RKO (cell line): ENCODE measurements at regions not wholly inside any gene's neighbourhood (a gene's known extent, or its start where the extent isn't known, plus 50 kb on each side); places are given as distances from the start of the nearest gene placed in this dataset.
"Not testable (repeated sequence)": the region's sequence is repeated elsewhere in the genome, so short reads cannot be mapped to it uniquely, and the experiment has no call there.

ENCODE experiments used
- DNase-seq: peaks from one replicate; pipeline ENCODE4 v3.0.0-alpha.2; 2016; ENCODE audit warnings: low spot score

DNA sequence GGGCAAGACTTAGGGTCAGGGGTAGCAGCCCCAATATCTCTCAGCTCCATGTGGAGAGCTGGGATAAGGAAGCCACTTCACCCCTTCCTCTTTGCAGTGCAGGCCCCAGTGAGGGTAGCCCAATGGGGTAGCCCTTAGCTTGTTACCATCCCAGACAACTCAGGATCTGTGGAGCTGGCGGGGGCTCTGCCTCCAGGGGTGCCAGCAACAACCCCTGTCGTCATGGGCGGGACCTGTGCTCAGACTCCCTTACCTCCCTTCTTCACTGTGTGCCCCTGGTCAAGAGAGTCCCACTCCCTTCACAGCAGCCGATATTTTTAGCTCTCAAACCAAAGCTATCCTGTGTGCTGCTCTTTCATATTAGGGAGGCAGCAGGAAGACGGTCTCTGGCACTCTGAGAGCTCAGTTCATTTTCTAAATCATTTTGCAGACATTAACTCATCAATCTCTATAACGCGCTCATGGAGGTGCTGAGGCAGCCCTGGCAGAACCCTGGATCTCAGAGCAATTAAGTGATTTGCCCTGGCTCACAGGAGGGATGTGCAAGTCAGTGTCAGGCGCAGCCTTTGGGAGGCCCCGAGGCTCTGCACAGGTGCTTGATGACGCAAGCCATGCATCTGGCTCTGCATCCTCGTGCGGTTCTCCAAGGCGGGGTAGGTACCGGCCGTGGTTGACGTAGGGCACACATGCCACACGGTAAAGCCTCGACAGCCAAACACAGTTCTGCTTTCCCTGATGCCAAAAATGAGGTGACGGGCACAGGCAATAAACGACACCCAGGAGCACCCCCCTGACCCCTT lies 357.6 kb downstream of the SHANK2 start:
- no peak for DNase-seq

- DNase-seq: no peak
Observed at GRCh38 chr11:70895366-70895670, 357.1 kb downstream of the SHANK2 start.

DNA sequence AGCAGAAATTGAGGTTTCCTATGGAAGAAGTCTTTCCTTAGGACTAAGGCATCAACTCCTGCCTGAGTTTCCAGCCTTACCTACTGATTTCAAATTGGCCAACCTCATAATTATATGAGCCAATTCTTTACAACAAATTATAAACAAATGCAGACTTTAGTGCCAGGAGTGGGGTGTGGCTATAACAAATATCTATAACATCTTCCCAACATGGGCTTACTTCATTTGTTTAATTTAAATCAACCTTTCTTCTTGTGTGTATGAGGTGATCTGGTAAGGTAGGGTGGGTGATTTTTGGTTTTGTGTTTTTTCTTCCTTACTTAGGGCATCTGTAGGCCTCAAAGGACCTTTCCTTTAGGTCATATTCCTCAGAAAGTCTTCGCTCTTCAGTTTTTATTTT lies 354.9 kb downstream of the SHANK2 start:
- DNase-seq: no peak

- DNase-seq: no peak
Observed at GRCh38 chr11:70899616-70900015, 352.8 kb downstream of the SHANK2 start.

- no peak for DNase-seq
Observed at GRCh38 chr11:70900540-70900939, 351.8 kb downstream of the SHANK2 start.

GRCh38 chr11:70901951-70902521 lies 350.3 kb downstream of the SHANK2 start:
- peak; percentile 8 for DNase-seq

DNA sequence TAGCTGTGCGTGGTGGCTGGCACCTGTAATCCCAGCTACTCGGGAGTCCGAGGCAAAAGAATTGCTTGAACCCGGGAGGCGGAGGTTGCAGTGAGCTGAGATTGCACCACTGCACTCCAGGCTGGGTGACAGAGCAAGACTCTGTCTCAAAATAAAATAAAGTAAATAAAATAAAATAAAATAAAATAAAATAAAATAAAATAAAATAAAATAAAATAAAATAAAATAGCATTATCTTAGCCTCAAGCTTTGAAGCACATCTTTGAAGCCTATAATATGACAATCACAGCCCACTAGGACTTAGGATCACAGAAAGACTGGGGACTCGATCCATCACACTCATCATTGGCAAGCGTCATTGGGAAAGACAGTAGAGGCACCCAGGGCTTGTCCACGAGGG lies 349.1 kb downstream of the SHANK2 start:
- not testable (repeated sequence) for DNase-seq

- DNase-seq: no peak
Observed at GRCh38 chr11:70906101-70906500, 346.3 kb downstream of the SHANK2 start.

DNA sequence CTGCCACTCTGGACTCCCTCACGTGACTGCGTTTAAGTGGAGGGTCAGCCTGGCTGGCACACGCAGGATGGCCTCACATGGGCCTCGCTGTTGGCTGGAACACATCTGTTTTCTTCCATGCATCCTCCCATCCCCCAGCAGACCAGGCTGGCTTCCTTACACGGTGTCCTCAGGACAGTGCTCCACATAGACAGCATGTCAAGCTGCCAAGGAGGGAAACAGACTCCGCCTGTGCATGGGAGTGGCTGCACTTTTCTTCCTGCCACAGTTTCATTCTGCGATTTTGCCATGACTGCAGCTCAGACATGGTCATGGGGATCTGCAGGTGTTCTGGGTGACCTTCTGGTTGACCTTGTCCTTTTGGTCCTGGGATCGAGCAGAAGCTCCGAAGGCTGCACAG lies 344.2 kb downstream of the SHANK2 start:
- DNase-seq: no peak

- no peak for DNase-seq
Observed at GRCh38 chr11:70910835-70911234, 341.5 kb downstream of the SHANK2 start.

DNA sequence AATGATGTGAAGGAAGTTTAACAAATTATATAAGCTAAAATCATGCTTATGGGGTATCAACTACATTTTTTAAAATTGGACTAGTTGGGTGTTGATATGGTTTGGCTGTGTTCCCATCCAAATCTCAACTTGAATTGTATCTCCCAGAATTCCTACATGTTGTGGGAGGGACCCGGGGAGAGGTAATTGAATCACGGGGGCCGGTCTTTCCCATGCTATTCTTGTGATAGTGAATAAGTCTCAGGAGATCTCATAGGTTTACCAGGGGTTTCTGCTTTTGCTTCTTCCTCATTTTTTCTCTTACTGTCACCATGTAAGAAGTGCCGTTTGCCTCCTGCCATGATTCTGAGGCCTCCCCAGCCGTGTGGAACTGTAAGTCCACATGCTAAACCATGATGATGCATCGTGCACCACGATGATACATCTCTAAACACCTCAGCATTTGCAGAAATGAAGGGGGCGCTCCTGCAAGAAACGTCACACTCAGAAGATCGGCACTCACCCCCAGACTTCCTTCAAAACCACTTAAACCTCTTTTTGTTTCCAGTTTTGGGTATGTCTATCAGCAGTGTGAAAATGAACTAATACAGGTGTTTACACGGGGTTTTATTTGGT lies 340.0 kb downstream of the SHANK2 start:
- DNase-seq: peak; percentile 71

GRCh38 chr11:70913715-70914231 lies 338.6 kb downstream of the SHANK2 start:
- no peak for DNase-seq

- no peak for DNase-seq
Observed at GRCh38 chr11:70914496-70914895, 337.9 kb downstream of the SHANK2 start.

- no peak for DNase-seq
Observed at GRCh38 chr11:70915158-70915985, 337.0 kb downstream of the SHANK2 start.

- DNase-seq: no peak
Observed at GRCh38 chr11:70916351-70916750, 336.0 kb downstream of the SHANK2 start.

DNA sequence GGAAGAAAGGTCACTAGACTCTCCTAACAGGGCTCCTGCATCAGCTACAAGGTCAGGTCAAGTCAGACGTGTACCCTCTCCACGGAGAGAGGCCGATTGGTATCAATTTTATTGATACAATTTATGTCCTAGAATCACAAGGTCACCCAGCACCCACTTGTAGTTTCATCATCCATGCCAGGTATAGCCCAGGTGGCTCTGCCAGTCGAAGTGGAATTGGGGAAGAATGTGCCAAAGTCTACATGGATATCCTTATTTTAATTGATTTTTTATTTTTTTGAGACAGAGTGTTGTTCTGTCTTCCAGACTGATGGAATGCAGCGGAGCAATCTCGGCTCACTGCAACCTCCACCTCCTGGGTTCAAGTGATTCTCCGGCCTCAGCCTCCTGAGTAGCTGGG lies 334.1 kb downstream of the SHANK2 start:
- no peak for DNase-seq

DNA sequence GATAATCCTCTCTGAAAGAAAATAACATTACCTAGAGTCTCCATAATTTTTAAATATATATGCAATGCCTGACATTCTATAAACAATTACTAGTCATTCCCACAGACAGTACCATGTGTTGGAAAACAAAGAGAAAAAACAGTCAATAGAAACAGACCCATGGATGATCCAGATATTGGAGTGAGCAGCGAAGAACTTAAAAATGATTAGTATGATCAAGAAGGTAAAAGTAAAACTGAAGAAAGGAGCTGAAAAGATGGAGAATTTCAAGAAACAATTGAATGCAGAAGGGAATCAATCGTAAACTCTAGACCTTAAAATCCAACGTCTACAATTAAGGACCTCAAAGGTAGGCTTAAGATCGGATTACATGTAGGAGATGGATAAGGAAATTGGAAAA lies 330.6 kb downstream of the SHANK2 start:
- DNase-seq: no peak

- no peak for DNase-seq
Observed at GRCh38 chr11:70924108-70924507, 328.3 kb downstream of the SHANK2 start.

GRCh38 chr11:70925238-70925637 lies 327.1 kb downstream of the SHANK2 start:
- no peak for DNase-seq

DNA sequence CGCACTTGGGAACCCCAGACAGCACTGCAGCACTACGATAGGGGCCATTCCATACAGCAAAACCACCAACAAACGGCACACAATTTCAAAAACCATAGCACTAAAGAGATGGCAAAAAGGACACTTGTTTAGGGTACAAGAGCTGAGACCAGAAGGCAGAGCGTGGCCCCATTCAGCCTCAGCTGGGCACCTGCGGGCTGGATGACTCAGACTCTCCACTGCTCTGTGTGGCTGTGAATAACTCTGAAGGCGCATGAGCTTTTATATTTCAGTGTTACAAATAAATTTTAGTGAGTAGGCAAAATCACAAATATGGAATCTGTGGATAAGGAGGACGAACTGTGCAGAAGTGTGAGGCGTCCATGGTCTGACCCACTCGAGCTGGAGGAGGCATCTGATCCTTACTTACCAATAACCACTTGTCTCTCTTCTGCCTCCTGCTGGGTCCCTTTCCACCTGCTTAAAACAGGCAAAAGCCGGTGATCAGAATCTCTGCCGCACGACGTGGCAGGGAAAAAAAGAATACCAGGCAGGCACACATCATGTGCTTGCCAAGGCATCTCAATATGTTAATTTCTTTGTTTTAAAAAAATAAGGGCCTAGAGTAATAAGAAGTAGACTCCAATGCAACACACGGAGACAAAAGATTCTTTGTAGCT lies 325.7 kb downstream of the SHANK2 start:
- DNase-seq: no peak

DNA sequence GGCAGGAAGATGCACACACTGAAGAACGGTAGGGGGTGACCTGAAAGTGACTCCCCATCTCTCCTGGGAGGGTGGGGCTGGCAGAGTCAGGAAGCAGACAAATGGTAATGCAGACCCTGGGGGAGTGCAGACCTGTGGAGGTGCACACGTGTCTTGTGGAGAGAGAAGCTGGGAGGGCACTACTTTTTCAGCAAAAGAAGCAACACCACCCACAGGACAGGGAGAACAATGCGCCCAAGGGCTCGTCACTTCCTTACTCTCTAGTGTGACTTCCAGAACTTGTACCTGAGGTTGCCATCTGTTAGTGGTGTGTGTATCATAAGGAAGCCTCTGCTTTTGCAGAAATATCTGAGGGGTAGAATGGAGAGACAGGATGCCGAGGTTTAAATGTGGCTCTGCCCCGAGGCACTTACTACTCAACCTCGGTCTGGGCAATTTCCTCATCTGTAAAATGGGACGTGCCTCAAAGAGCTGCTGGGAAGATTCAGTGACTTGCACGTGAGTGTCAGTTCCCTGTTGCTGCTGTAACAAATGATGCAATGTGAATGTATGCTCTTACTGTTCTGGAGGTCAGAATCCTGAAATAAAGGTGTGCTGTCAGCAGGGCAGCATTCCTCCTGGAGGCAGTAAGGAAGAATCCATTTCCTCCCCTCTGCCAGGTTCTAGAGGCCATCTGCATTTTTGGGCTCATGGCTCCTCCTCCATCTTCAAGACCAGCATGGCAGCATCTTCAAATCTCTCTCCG lies 323.4 kb downstream of the SHANK2 start:
- no peak for DNase-seq
